ENCODE measurements at regions not wholly inside any gene's neighbourhood (a gene's known extent, or its start where the extent isn't known, plus 50 kb on each side); places are given as distances from the start of the nearest gene placed in this dataset.
"Not testable (repeated sequence)": the region's sequence is repeated elsewhere in the genome, so short reads cannot be mapped to it uniquely, and the experiment has no call there.

DNA sequence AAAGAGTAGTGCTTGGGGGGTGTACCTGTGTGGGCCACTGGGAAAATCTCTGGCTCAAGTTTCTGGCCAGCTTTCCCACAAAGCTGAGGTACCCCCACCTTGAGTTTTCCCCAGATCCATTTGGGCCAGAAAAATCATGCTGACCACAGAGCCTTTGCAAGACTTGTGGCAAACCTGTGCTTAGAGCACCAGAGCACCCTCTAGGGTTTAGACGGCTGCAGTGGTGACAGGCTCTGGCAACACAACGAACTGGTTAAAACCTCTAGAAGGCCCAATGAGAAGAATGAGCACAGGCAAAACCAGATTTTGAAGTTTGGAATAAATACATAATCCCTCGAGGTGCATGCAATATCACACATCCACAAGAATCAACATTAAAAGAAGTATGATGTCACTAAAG, 290.7 kb upstream of the FOLH1 start:
- Histone ChIP-seq H3K27ac (no peak overlapping the region), H3K36me3 (ENCODE audit: insufficient read depth, low read length) (no peaks in the 10 kb centered on the region), H3K9ac (ENCODE audit: insufficient read length) (no peak overlapping the region), H3K9me3 (ENCODE audit: low read depth, low read length) (no peaks in the 10 kb centered on the region), H3K4me3 (no peak overlapping the region)
- TF ChIP-seq POLR2AphosphoS5 (IDR thresholded peaks at IDR 0.05; ENCODE audit: borderline replicate concordance, low read depth, low read length) (no peak), FOXP2 (optimal IDR thresholded peaks at IDR 0.05; ENCODE audit: control extremely low read depth, extremely low read length, insufficient read depth) (no peak), EZH2 (IDR thresholded peaks at IDR 0.05) (no peak)
- DNase-seq (ENCODE audit: low read depth, low spot score), result no peak

DNA sequence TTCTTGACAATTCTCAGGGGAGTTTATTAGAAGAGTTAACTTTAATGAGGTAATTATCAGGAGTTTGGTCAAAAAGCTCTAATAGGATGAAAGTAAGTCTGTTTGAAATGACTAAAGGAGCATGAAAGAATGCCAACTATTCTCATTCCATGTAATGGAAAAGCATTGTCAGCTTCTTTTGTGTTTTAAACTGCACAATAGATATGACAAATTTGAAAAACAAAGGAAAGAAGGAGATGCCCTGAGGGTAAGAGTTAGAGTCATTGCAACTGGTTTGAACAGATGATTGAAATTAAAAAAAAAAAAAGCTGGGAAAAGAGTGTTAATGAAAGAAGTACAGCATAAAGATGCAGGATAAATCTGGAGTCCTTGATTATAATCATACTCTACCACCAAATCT, 296.8 kb upstream of the FOLH1 start:
- Histone ChIP-seq H3K9me3 (ENCODE audit: low read depth, low read length) (no peaks in the 10 kb centered on the region), H3K27ac (no peak overlapping the region), H3K9ac (ENCODE audit: insufficient read length) (no peak overlapping the region), H3K36me3 (ENCODE audit: insufficient read depth, low read length) (no peaks in the 10 kb centered on the region), H3K4me3 (no peak overlapping the region)
- TF ChIP-seq POLR2AphosphoS5 (IDR thresholded peaks at IDR 0.05; ENCODE audit: borderline replicate concordance, low read depth, low read length) (no peak), EZH2 (IDR thresholded peaks at IDR 0.05) (no peak)
- no peak for DNase-seq (ENCODE audit: low read depth, low spot score)

DNA sequence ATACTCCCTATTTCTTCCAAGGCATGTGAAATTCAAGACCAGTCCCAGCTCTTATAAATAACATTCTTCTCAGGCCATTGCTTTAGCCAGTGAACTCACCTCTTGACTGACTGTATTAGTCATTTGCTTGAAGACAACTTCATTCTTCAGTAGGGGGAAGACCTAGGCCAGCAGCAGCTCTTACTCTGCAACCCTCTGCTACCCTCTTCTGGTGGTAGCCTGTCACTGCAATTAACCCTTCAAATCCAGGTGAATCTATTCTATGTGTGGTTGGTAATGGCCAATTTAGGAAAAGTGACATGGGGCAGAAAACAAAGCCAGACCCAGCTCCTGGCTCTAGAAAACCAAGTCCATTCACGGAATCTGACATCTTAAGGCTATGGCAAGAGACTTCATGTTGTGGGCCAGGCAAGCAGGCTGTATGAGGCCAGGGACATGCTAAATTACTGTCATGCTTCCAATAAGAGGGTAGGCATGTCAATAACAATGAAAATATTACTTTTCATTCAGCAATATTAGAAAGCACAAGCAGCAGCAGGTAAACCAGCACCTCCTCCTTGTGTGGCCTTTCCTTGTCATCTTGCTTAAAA, 317.9 kb upstream of the FOLH1 start:
- H3K27ac ChIP-seq; H3K4me3 ChIP-seq; DNase-seq (ENCODE audit: low read depth, low spot score); H3K36me3 ChIP-seq (ENCODE audit: insufficient read depth, low read length); H3K9ac ChIP-seq (ENCODE audit: insufficient read length); H3K9me3 ChIP-seq (ENCODE audit: low read depth, low read length): not testable (repeated sequence)

GRCh38 chr11:49533204-49533603, 324.8 kb upstream of the FOLH1 start:
- Histone ChIP-seq H3K9ac (ENCODE audit: insufficient read length) (no peak overlapping the region), H3K9me3 (ENCODE audit: low read depth, low read length) (no peaks in the 10 kb centered on the region), H3K27ac (no peak overlapping the region), H3K36me3 (ENCODE audit: insufficient read depth, low read length) (no peaks in the 10 kb centered on the region), H3K4me3 (no peak overlapping the region)
- DNase-seq (ENCODE audit: low read depth, low spot score), result no peak
- TF ChIP-seq FOXP2 (optimal IDR thresholded peaks at IDR 0.05; ENCODE audit: control extremely low read depth, extremely low read length, insufficient read depth) (no peak), POLR2AphosphoS5 (IDR thresholded peaks at IDR 0.05; ENCODE audit: borderline replicate concordance, low read depth, low read length) (no peak), EZH2 (IDR thresholded peaks at IDR 0.05) (no peak)

- not testable (repeated sequence) for H3K9me3 ChIP-seq (ENCODE audit: low read depth, low read length); H3K9ac ChIP-seq (ENCODE audit: insufficient read length); H3K27ac ChIP-seq; H3K36me3 ChIP-seq (ENCODE audit: insufficient read depth, low read length); H3K4me3 ChIP-seq; DNase-seq (ENCODE audit: low read depth, low spot score)
Measured at GRCh38 chr11:49538927-49539326, 330.5 kb upstream of the FOLH1 start.

DNA sequence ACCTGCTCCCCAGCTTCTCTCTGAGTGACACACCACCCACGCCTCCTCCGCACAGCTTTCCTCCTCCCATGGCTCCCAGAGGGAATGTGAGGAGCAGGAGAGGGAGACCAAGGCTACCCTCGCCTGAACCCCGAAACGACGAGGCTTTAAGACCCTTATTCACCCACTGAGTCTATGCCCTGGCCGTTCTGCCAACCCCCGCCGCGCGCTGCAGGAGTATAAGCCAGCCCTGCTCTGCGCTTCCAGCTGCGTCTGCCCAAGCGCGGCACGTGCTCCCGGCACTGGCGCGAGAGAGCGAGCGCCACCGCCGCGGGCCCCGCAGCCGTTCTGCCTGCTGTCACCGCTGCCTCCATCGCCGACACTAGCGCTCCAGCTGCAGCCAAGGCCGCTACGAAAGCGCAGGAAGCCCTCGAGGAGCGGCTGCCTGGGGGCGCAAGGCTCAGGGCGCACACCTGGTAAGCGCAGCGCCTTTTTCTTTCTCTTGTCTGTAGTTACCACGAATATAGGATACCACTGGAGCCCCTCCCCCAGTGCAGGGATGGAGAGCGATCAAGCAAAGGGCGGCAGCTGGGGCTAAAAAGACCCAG, 350.0 kb upstream of the FOLH1 start:
- not testable (repeated sequence) for H3K27ac ChIP-seq; H3K36me3 ChIP-seq (ENCODE audit: insufficient read depth, low read length); H3K9ac ChIP-seq (ENCODE audit: insufficient read length); H3K4me3 ChIP-seq; H3K9me3 ChIP-seq (ENCODE audit: low read depth, low read length); DNase-seq (ENCODE audit: low read depth, low spot score)

DNA sequence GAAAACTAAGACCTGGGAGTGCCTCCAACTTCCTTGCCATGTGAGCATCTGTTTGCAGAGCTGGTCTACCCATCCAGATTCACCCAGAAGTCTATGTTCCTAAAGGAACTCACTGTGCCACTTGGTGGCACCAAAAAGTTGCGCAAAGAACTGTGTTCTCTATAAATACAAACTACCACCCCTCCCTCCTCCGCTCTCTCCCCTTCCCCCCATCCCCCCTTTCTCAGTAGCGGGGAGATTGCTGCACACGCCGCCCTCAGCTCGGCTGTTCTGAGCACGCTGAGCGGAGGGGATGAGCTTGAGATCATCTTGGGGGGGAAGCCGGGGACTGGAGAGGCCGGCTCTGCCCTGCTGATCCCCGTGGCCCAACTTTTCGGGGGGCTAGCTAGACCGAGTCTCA, 352.2 kb upstream of the FOLH1 start:
- H3K4me3 ChIP-seq; H3K9me3 ChIP-seq (ENCODE audit: low read depth, low read length); H3K9ac ChIP-seq (ENCODE audit: insufficient read length); H3K27ac ChIP-seq; DNase-seq (ENCODE audit: low read depth, low spot score); H3K36me3 ChIP-seq (ENCODE audit: insufficient read depth, low read length): not testable (repeated sequence)

DNA sequence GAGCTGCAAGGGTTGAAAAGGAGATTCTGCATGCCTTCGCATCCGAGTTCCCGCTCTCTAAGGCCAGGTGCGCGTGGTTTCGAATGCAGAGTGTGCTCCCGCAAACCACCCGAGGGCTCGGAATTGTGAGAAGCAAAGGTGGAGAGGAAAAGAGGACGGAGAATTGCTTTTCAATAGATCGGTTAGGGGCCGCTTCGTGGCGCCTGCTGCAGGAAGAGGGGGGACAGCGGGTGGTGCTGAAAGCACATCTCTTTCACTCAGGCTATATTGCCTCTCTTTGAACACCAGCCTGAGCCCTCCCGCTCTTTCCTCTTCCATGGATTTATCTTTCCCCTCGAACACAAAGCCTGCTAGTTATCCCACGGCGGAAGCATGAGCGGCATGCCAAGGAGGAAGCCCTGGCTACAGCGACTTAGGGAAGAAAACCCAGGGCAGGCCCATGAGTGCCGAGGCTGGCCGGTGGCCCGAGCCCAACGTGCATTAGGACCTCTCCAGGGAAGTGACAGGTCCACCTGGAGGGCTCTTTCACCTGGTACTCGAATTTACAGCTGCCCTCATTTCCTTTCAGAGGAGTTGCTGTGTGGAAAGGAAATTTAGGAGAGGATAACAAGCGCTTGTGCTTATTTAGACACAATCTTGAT, 353.0 kb upstream of the FOLH1 start:
- not testable (repeated sequence) for H3K27ac ChIP-seq; H3K9ac ChIP-seq (ENCODE audit: insufficient read length); DNase-seq (ENCODE audit: low read depth, low spot score); H3K4me3 ChIP-seq; H3K36me3 ChIP-seq (ENCODE audit: insufficient read depth, low read length); H3K9me3 ChIP-seq (ENCODE audit: low read depth, low read length)

- not testable (repeated sequence) for H3K4me3 ChIP-seq; H3K9ac ChIP-seq (ENCODE audit: insufficient read length); H3K27ac ChIP-seq; H3K9me3 ChIP-seq (ENCODE audit: low read depth, low read length); DNase-seq (ENCODE audit: low read depth, low spot score); H3K36me3 ChIP-seq (ENCODE audit: insufficient read depth, low read length)
Measured at GRCh38 chr11:49562262-49562661, 353.9 kb upstream of the FOLH1 start.

- not testable (repeated sequence) for H3K4me3 ChIP-seq; H3K36me3 ChIP-seq (ENCODE audit: insufficient read depth, low read length); H3K27ac ChIP-seq; DNase-seq (ENCODE audit: low read depth, low spot score); H3K9ac ChIP-seq (ENCODE audit: insufficient read length); H3K9me3 ChIP-seq (ENCODE audit: low read depth, low read length)
Measured at GRCh38 chr11:49579492-49579891, 371.1 kb upstream of the FOLH1 start.

GRCh38 chr11:49585495-49585894, 366.7 kb upstream of the OR4C13 start:
- not testable (repeated sequence) for H3K36me3 ChIP-seq (ENCODE audit: insufficient read depth, low read length); H3K9ac ChIP-seq (ENCODE audit: insufficient read length); H3K9me3 ChIP-seq (ENCODE audit: low read depth, low read length); H3K27ac ChIP-seq; DNase-seq (ENCODE audit: low read depth, low spot score); H3K4me3 ChIP-seq

- H3K4me3 ChIP-seq; H3K9me3 ChIP-seq (ENCODE audit: low read depth, low read length); H3K9ac ChIP-seq (ENCODE audit: insufficient read length); H3K27ac ChIP-seq; DNase-seq (ENCODE audit: low read depth, low spot score); H3K36me3 ChIP-seq (ENCODE audit: insufficient read depth, low read length): not testable (repeated sequence)
Measured at GRCh38 chr11:49608892-49609291, 343.3 kb upstream of the OR4C13 start.

GRCh38 chr11:49623872-49624271, 328.3 kb upstream of the OR4C13 start:
- H3K27ac ChIP-seq, result peak overlapping the region; percentile 89
- not testable (repeated sequence) for H3K36me3 ChIP-seq (ENCODE audit: insufficient read depth, low read length); H3K9me3 ChIP-seq (ENCODE audit: low read depth, low read length); H3K9ac ChIP-seq (ENCODE audit: insufficient read length)
- peak; percentile 50 for DNase-seq (ENCODE audit: low read depth, low spot score)
- H3K4me3 ChIP-seq, result peak overlapping the region; percentile 61

DNA sequence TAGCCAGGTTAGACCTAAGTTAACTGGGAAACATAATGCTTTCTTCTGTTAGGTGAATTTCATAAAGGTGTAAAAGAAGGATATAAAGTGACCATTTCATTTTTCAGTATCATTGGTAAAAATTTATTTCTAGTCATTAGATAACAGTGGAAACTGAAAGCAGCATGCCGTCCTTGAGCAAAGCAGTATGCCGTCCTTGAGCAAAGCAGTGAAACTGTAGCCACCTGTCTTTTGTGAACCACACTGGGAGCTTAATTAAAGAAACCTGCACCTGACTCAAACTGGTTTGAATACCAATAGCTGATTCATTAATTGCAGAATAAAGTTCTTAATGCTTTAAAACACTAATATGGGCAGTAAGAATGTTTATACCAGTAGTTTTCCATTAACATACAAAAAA, 281.5 kb upstream of the OR4C13 start:
- not testable (repeated sequence) for H3K9ac ChIP-seq (ENCODE audit: insufficient read length)

More for the DNA sequence above, 281.5 kb upstream of the OR4C13 start:
- H3K9me3 ChIP-seq (ENCODE audit: low read depth, low read length); H3K36me3 ChIP-seq (ENCODE audit: insufficient read depth, low read length); DNase-seq (ENCODE audit: low read depth, low spot score); H3K4me3 ChIP-seq; H3K27ac ChIP-seq: not testable (repeated sequence)
